ENCODE measurements at regions not wholly inside any gene's neighbourhood (a gene's known extent, or its start where the extent isn't known, plus 50 kb on each side); places are given as distances from the start of the nearest gene placed in this dataset.

DNA sequence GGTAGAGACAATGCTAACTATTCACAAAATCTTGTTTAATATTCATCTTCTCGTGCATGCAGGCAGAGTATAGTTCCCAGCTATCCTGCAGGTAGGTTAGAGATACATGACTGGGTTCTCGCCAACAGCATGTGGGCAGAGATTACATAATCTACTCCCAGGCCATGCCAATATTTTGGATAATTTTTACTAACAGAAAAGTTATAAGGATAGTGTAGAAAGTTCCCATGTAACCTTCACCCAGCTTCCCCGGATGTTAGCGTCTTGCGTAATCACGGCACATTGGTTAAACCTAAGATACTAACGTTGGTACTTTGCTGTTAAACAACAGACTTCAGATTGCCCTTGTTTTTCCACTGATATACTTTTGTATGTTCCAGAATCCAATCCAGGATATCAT lies 215.5 kb upstream of the LARGE1 start (continued):
- TF ChIP-seq RAD21 (IDR thresholded peaks at IDR 0.05) = peak in 1 of 2 donors; percentile 25
- no peak for TF ChIP-seq NR2F2 (IDR thresholded peaks at IDR 0.05)
- no peak for TF ChIP-seq FOXA1 (IDR thresholded peaks at IDR 0.05)
- TF ChIP-seq HNF4G (IDR thresholded peaks at IDR 0.05) = no peak
- no peak for TF ChIP-seq JUND (IDR thresholded peaks at IDR 0.05)
- TF ChIP-seq FOXA2 (IDR thresholded peaks at IDR 0.05) = no peak
- TF ChIP-seq TAF1 (conservative IDR thresholded peaks at IDR 0.05) = no peak
- TF ChIP-seq, protein P1, sequence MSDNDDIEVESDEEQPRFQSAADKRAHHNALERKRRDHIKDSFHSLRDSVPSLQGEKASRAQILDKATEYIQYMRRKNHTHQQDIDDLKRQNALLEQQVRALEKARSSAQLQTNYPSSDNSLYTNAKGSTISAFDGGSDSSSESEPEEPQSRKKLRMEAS (IDR thresholded peaks at IDR 0.05) = peak; percentile 57

GRCh38 chr22:34150023-34150422 lies 229.7 kb upstream of the LARGE1 start:
- Histone ChIP-seq H3K27me3 (ENCODE audit: control insufficient read depth in 4 of 4, insufficient read depth in 4 of 4, low read length in 3 of 4) (no peaks in the 10 kb centered on the region), H3K9me3 (ENCODE audit: control insufficient read depth in 4 of 4, low read length in 3 of 4) (peaks cover 0 to 3% (median 0%) of the 10 kb centered on the region in 4 donors), H3K9ac (ENCODE audit: low read depth in 1 of 2, low read length in 2 of 2) (no peak overlapping the region), H3K4me1 (ENCODE audit: control insufficient read depth in 4 of 4, insufficient read depth in 4 of 4, low read length in 3 of 4) (peaks cover 0 to 10% (median 4%) of the 10 kb centered on the region in 4 donors), H3K4me3 (ENCODE audit: low read depth in 1 of 3, low read length in 3 of 3) (no peak overlapping the region), H3K36me3 (ENCODE audit: control insufficient read depth in 4 of 4, insufficient read depth in 3 of 4, low read depth in 1 of 4, low read length in 3 of 4) (no peaks in the 10 kb centered on the region), H3K27ac (ENCODE audit: low read depth in 1 of 2, low read length in 2 of 2) (no peak overlapping the region)
- no peak for TF ChIP-seq GABPA (IDR thresholded peaks at IDR 0.05 in 1 of 2, conservative IDR thresholded peaks at IDR 0.05 in 1 of 2)
- no peak for TF ChIP-seq HNF4G (IDR thresholded peaks at IDR 0.05)
- no peak for TF ChIP-seq CTCF (IDR thresholded peaks at IDR 0.05; ENCODE audit: low read depth, low read length, missing input control)
- no peak for TF ChIP-seq REST (IDR thresholded peaks at IDR 0.05)
- TF ChIP-seq JUND (IDR thresholded peaks at IDR 0.05) = no peak
- peak; percentile 90 for TF ChIP-seq FOXA2 (IDR thresholded peaks at IDR 0.05)
- no peak for TF ChIP-seq ATF3 (IDR thresholded peaks at IDR 0.05)
- peak in 1 of 2 donors; percentile 27 for TF ChIP-seq RXRA (IDR thresholded peaks at IDR 0.05)
- no peak for TF ChIP-seq ZBTB33 (IDR thresholded peaks at IDR 0.05)
- no peak for TF ChIP-seq EGR1 (IDR thresholded peaks at IDR 0.05; ENCODE audit: low read depth in 2 of 2)
- no peak for TF ChIP-seq TAF1 (conservative IDR thresholded peaks at IDR 0.05)
- no peak for TF ChIP-seq RAD21 (IDR thresholded peaks at IDR 0.05)
- TF ChIP-seq SP1 (IDR thresholded peaks at IDR 0.05) = no peak
- TF ChIP-seq, protein P1 (IDR thresholded peaks at IDR 0.05) = no peak
- no peak for TF ChIP-seq YY1 (IDR thresholded peaks at IDR 0.05)
- TF ChIP-seq FOXA1 (IDR thresholded peaks at IDR 0.05) = peak; percentile 81
- peak in 1 of 2 donors; percentile 19 for TF ChIP-seq HNF4A (conservative IDR thresholded peaks at IDR 0.05)
- TF ChIP-seq NR2F2 (IDR thresholded peaks at IDR 0.05) = no peak
- no peak for DNase-seq (ENCODE audit: low spot score)
